ENCODE measurements at regions not wholly inside any gene's neighbourhood (a gene's known extent, or its start where the extent isn't known, plus 50 kb on each side); places are given as distances from the start of the nearest gene placed in this dataset.

GRCh38 chr1:187891993-187892682 lies 1063.4 kb downstream of the PLA2G4A start:
- TF ChIP-seq CTCF (IDR thresholded peaks at IDR 0.05; ENCODE audit: low read length, missing control alignments), result no peak
- no peak for DNase-seq (ENCODE audit: low read depth)
- no peak overlapping the region for H3K4me3 ChIP-seq (replicated peaks; ENCODE audit: low read depth, low read length)

- no peak for DNase-seq (ENCODE audit: low read depth)
- no peak for TF ChIP-seq CTCF (IDR thresholded peaks at IDR 0.05; ENCODE audit: low read length, missing control alignments)
- H3K4me3 ChIP-seq (replicated peaks; ENCODE audit: low read depth, low read length), result no peak overlapping the region
Measured at GRCh38 chr1:187892683-187893039, 1063.9 kb downstream of the PLA2G4A start.

GRCh38 chr1:187893471-187893870 lies 1064.7 kb downstream of the PLA2G4A start:
- DNase-seq (ENCODE audit: low read depth), result no peak
- H3K4me3 ChIP-seq (replicated peaks; ENCODE audit: low read depth, low read length), result no peak overlapping the region
- TF ChIP-seq CTCF (IDR thresholded peaks at IDR 0.05; ENCODE audit: low read length, missing control alignments), result no peak

- no peak overlapping the region for H3K4me3 ChIP-seq (replicated peaks; ENCODE audit: low read depth, low read length)
- TF ChIP-seq CTCF (IDR thresholded peaks at IDR 0.05; ENCODE audit: low read length, missing control alignments), result no peak
- no peak for DNase-seq (ENCODE audit: low read depth)
Measured at GRCh38 chr1:187894349-187894748, 1065.6 kb downstream of the PLA2G4A start.

GRCh38 chr1:187903223-187903622 lies 1074.5 kb downstream of the PLA2G4A start:
- no peak for TF ChIP-seq CTCF (IDR thresholded peaks at IDR 0.05; ENCODE audit: low read length, missing control alignments)
- no peak overlapping the region for H3K4me3 ChIP-seq (replicated peaks; ENCODE audit: low read depth, low read length)
- no peak for DNase-seq (ENCODE audit: low read depth)

GRCh38 chr1:187909382-187909781 lies 1080.6 kb downstream of the PLA2G4A start:
- TF ChIP-seq CTCF (IDR thresholded peaks at IDR 0.05; ENCODE audit: low read length, missing control alignments), result no peak

GRCh38 chr1:187911820-187912219 lies 1083.1 kb downstream of the PLA2G4A start:
- H3K4me3 ChIP-seq (replicated peaks; ENCODE audit: low read depth, low read length), result no peak overlapping the region
- no peak for TF ChIP-seq CTCF (IDR thresholded peaks at IDR 0.05; ENCODE audit: low read length, missing control alignments)
- DNase-seq (ENCODE audit: low read depth), result no peak

More at GRCh38 chr1:187909382-187909781, 1080.6 kb downstream of the PLA2G4A start:
- H3K4me3 ChIP-seq (replicated peaks; ENCODE audit: low read depth, low read length), result no peak overlapping the region
- DNase-seq (ENCODE audit: low read depth), result no peak
